Activated T-helper 1 cell treated with Interleukin-2 at 50 U/mL for 16 hours (primary cell): ENCODE measurements at regions not wholly inside any gene's neighbourhood (a gene's known extent, or its start where the extent isn't known, plus 50 kb on each side); places are given as distances from the start of the nearest gene placed in this dataset.

Experiments
- DNase-seq: peaks from one replicate; pipeline ENCODE4 v3.0.0-alpha.2; 2020; ENCODE audit warnings: low read depth

DNA sequence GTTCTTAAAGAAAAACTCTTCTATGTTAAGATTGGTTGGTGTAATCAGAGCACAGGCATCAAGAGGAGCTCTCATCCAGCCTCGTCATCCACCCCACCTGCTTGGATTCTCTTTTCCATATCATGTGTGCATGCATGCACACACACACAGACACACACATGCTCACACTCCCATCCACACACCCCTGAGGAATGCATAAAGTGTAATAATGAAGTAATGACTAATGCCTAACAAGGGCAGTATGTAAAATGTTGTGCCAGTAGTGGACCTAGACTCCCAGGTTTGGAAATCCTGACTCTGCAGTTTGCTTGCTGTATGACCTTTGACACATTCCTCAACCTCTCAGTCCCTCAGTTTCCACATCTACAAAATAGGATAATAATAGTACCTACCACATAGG, 280.0 kb upstream of the ANKRD55 start:
- DNase-seq = no peak

GRCh38 chr5:56512313-56512996, 279.3 kb upstream of the ANKRD55 start:
- DNase-seq = no peak

DNA sequence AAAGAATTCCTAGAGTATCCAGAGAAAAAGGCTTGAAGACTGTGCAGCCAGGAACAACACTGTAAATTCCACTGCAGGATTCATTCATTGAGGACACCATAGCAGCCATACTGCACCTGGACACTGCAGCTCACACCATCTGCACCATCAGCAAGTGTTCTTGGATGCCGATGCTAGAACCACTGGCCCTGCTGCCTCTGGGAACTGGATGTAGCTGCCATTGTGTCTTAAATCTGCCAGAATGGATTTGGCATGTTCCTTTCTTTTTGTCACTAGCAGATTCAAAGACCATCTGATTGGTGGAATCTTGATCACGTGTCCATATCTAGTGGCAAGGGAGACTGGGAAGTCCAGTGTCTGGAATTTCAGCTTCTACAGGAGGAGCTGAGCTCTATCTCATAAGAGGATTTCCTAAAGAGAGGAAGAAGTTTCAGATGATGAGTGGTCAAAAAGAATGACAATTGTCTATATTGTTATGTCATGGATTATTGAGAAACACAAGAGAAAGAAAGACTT, 278.3 kb upstream of the ANKRD55 start:
- DNase-seq = no peak

GRCh38 chr5:56508249-56508648, 275.1 kb upstream of the ANKRD55 start:
- DNase-seq = no peak

DNA sequence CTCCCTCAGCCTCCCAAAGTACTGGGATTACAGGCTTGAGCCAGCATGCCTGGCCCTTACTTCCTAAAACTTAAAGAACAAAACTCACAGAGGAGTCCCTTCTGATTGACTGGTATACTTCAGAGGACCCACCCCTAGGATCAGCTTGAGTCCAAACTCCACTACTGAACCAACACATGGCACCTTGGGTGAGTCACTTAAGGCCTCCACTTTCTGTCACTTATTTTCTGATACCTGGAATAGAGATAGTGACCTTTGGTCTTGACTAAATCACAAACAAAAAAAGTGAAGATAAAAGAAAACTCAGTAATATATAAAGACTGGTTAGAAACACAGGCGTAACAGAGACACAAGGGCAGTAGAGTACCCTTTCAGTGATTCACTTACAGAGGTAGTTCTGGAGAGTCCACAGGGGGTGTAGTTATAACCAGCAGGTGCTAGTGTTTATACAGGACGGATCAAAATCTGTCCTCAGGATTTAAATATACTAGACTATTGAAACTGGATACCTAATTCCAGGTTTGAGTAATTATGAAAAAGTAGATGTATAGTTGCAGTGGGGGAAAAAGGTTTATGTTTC, 274.3 kb upstream of the ANKRD55 start:
- DNase-seq = no peak

DNA sequence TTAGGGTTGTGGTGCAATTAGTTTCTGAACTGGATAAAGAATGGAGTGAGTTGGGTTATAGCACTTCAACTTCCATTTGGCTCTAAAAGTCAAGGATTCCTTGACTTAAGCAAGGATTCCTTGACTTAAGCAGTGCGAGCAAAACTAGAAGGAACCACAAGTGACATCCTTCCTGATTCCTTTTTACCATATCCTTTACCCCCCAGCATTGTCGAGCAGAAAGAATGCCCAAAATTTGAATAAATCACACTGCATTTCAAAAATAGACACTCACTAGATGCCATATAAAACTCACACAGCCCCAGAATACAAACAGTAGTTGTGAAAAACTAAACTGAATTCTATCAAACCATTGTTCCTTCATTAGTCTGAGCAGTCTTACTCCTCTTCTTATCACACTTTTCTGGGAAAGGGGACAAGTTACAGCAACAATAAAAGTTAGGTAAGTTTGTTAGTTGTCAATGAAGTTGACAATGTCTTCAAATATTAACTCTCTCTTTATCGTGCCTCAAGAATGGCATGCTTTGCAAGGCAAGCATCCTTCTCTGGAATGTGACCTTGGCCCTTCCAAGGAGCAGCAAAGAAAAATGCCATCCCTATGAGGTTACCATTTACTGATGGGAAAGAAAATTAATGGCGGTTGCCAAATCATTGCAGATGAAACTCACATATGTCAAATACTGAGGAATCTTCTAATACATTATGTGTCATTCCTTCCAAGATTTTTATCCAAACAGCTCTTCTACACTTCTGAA, 273.3 kb upstream of the ANKRD55 start:
- DNase-seq = no peak

GRCh38 chr5:56503929-56504328, 270.8 kb upstream of the ANKRD55 start:
- no peak for DNase-seq

DNA sequence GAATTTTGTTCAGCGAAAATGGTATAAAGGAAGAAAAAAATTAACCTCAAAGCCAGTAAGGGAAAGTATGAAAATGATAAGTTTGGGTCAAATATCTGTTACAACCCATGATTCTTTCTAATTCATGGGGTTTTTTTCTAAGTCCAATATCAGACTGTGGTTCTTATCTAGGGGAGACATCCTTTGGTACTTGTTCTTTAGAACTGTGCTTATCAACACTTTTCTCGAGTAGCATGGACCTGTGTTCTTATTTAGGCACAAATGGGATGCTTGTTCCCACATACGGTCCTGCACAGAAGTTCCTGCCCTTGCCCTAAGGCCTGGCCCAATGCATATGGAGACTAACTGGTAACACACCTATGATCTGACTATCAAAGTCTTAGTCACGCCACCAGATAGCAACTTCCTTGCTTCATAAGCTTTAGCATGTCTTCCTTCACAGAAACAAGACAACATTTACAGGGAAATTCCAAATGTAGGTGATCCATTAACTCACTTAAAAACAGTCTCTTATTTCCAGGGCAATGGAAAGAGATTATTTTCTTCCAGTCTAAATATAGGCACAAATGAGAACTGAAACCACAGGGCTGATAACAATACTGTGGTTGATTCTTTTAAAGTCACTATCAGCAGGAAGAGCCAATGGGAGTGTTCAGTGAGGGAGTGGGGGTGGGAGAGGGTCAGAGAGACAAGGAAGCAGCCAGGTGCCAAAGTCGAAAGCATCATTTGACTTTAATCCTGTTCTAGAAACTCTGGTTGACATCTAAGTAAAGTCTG, 268.8 kb upstream of the ANKRD55 start:
- DNase-seq = no peak

DNA sequence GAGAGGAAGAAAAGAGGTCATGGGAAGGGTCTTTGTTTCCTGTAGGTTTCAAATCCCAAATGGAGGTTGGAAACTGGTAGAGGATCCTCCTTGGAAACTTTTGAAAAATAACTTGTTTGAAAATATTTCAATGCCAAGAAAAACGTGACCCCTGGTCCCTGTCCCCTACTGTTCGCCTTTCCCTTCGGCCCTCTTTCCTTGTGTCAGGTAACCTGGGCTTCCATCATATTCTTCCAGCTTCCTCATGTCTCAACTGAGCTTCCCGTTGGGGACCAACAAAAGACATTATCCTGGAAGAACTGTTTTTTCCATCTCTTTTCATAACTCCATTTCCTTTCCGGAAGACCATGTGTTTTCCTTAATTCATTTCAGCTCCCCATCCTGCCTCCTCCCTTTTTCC, 266.8 kb upstream of the ANKRD55 start:
- DNase-seq = no peak

GRCh38 chr5:56499491-56499890, 266.4 kb upstream of the ANKRD55 start:
- DNase-seq = no peak

DNA sequence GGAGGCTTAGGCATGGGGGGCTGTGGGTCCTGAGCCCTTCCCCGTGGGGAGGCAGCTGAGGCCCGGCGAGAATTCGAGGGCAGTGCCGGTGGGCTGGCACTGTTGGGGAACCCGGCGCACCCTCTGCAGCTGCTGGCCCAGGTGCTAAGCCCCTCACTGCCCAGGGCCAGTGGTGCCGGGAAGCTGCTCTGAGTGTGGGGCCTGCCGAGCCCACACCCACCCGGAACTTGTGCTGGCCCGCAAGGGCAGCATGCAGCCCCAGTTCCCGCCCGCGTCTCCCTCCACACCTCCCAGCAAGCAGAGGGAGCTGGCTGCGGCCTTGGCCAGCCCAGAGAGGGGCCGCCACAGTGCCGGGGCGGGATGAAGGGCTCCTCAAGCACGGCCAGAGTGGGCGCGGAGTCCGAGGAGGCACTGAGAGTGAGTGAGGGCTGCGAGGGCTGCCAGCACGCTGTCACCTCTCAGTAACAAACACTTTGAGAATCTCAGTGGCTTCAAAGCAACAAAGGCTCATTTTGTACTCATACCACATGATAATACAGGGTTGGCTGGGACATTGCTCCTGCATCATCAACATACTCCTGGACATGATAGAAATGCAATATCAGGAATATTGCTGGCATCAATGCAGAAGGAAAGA, 265.7 kb upstream of the ANKRD55 start:
- no peak for DNase-seq

- DNase-seq = no peak
Measured at GRCh38 chr5:56496581-56497063, 263.5 kb upstream of the ANKRD55 start.

DNA sequence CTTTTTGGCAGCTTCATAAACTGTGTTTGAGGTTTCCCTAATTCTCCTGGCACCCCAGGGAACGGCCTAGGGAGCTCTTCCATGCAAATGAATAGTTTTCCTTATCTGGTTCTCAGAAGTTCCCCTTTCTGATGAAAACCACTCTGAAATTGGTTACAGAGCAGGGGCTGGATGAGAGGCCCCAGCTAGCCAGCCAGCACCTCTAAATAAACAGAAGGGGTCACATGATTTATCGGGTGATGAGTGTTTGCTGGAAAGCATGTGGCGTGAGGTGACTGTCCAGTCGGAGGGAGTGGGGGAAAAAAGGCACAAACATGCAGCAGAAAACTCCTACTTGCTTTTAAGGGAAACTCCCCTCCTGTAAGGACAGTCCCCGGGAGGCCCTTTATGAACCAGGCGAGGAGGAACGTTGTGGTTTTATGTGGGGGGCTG, 261.2 kb upstream of the ANKRD55 start:
- DNase-seq = no peak

- DNase-seq = no peak
Measured at GRCh38 chr5:56493766-56494165, 260.6 kb upstream of the ANKRD55 start.

DNA sequence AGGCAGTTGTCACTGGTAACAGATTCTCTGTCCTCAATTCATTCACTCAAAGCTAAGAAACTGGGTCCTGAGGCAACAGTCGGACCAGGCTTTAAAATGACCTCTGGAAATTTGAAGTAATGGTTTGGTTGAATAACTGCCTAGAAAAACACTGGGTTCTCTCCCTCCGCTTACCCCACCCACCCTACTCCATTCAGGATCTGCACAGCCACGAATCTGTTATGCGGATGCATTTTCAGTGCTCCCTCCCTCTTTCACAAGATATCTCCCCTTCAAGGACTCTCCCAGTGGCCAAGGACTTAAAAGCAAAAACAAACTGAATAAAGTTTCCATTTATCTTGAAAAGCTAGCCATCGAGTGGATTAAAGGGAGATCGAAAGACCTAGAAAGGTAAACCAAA, 260.2 kb upstream of the ANKRD55 start:
- DNase-seq = no peak

GRCh38 chr5:56492812-56493211, 259.7 kb upstream of the ANKRD55 start:
- DNase-seq = no peak

GRCh38 chr5:56490971-56491468, 257.9 kb upstream of the ANKRD55 start:
- no peak for DNase-seq

GRCh38 chr5:56489272-56489671, 256.1 kb upstream of the ANKRD55 start:
- DNase-seq = no peak

DNA sequence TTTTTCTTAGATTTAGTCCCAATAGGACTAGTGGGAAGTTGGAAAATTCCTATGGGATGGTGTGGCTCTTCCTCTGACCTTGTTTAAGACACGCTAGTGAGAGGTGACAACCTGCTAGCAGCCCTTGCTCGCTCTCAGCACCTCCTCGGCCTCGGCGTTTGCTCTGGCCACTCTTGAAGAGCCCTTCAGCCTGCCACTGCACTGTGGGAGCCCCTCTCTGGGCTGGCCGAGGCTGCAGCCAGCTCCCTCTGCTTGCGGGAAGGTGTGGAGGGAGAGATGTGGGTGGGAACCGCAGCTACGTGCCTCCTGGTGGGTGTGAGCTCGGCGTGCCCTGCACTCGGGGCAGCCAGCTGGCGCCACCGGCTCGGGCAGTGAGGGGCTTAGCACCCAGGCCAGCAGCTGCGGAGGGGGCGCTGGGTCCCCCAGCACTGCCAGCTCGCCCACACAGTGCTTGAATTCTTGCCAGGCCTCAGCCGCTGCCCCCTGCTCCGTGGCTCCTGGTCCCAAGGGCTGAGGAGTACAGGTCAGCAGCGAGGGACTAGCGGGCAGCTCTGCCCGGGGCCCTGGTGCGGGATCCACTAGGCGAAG, 254.5 kb upstream of the ANKRD55 start:
- DNase-seq = no peak

- DNase-seq = no peak
Measured at GRCh38 chr5:56482363-56482762, 249.2 kb upstream of the ANKRD55 start.
